ENCODE measurements at regions not wholly inside any gene's neighbourhood (a gene's known extent, or its start where the extent isn't known, plus 50 kb on each side); places are given as distances from the start of the nearest gene placed in this dataset.
"Not testable (repeated sequence)": the region's sequence is repeated elsewhere in the genome, so short reads cannot be mapped to it uniquely, and the experiment has no call there.

DNA sequence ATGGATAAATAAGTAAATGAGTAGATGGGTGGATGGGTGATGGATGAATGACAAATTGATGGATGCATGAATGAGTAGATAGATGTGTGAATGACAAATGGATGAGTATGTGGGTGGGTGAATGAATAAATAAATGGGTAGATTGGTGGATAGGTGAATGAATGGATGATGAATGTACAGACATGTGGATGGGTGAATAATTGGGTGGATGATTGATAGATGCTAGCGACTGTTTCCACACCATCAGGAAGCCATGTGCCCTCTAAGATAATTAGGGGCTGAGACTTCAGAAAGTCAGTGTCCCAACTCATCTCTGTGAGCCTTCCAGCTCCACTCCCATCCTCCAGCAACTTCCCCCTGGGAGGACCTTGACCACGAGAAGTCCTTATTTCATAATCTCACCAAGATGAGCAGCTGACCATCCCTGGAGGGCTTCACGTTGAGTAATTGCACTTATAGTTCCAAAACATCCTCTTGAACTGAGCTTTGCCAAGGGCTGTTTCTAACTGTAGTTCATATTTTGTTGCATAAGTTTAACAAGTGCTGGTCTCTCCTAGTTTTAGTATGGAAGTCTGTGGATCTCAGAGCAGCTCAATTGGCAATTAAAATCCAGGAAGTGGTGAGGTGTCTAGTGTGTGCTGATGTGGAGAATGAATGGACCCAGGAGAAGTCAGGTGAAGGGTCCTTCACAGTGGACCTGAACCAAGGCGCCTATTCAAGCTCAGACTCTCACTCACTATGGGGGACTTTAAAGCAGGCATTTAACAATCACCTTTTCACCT, 295.7 kb downstream of the ADGRD1 start:
- DNase-seq (ENCODE audit: low read depth in 2 of 2, low spot score in 1 of 2) = no peak

DNA sequence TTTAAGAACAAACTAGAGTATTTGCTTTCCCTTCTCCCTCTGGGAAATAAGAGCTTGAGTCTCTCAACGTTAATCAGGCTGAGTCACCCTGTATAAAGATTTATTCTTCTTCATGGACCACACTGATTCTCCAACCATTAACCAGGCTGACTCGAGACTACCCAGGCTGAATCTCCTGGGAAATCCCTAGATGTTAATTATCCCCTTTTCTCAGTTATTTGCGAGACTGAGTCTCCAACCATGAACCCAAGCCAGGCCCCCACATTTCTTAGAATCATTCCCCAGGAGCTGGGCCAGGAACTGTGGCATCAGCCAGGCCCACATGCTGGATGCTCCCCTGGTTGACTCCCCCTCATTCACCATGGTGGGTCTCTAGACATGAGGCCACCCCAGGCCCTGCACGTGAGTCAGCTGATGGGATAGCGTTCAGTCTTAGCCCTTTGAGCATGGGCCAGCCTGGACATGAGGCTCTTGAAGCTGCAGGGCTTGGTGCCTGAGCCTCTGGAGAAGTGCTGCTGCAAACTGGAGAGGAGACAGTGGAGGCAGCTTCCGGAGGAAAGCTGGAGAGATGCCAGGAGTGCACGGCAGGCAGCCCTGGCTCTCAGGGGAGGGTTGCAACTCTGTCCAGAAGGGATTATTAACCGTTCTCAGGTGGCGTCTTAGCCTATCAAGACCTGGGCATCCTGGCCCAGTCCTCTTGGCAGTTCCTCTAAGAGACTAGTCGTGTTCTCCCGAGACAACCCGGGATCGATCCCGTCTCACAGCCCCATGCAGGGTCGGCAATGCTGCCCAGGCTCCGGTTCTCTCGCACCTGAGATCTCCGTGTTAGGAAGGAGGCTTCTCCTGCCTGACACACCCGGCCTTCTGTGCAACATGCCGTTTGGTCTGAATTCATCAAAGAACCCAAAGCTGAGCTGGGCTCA, 296.6 kb downstream of the ADGRD1 start:
- no peak for DNase-seq (ENCODE audit: low read depth in 2 of 2, low spot score in 1 of 2)

DNA sequence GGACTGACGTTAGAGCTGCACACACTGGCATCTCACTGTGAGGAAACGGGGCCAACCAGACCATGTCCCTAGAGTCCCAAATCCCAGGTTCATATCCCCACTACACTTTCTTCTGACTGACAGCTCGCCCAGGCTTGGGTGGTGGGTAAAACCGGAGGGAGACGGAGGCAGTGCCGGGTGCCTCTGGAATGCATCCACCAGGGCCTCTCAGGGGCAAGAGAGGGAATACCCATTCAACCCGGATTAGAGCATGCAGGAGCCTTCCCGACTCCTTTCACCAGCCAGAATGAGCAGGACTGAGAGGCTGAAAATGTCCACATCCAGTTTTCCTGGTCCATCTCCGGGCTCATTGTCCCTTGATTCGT, 297.2 kb downstream of the ADGRD1 start:
- DNase-seq (ENCODE audit: low read depth in 2 of 2, low spot score in 1 of 2) = no peak

DNA sequence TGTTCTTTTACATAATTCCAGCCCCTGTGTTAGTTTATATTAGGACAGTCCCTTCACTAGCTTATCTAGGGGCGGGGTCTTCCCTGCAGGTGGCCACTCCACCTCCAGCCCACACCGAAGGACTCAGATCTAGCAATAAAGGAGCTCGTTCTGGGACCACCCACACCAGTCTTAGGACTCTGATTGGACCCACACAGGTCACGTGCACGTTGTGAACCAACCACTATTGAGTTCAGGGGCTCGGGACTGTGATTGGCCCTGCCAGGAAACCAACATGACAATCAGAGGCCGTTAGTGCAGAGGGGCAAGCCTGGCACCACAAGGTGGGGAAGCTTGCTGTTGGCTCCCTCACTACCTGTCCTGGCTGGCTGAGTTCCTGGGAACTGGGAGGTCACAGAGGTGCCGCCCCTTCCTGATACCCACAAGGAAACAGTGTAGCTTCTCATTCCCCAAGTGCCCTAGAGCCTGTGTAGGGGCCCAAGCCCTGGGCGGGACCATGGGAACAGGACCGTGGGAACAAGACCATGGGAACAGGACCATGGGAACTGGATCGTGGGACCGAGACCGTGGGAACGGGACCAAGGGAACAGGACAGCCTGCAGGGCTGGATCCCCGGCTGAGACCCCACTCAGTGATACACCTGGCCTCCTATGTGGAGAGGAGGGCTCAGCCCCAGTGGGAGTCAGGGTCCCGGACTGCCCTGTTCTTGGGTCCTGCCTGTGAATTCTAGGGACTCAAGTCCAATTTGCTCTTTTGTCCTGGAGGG, 297.8 kb downstream of the ADGRD1 start:
- DNase-seq (ENCODE audit: low read depth in 2 of 2, low spot score in 1 of 2) = no peak

DNA sequence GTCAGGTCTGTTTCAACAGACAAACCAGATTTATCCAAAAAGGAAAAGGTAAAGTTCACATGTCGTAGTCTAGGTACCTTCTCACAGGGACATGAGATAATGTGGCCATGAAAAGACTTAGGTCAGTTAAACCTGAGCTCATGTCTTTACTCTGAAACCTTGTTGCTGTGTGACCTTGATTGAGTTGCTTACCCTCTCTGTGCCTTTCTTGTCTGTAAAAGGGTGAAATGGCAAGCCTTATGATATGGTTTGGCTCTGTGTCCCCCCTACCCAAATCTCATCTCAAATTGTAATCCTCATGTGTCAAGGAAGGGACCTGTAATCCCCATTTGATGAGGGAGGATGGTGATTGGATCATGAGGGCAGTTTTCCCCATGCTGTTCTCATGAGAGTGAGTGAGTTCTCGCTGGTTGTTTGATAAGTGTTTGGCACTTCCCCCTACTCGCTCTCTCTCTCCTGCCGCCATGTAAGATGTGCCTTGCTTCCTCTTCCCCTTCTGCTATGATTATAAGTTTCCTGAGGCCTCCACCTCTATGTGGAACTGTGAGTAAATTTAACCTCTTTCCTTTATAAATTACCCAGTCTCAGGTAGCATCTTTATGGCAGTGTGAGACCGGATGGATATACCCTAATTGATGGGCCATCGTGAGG, 299.8 kb downstream of the ADGRD1 start:
- DNase-seq (ENCODE audit: low read depth in 2 of 2, low spot score in 1 of 2) = no peak

DNA sequence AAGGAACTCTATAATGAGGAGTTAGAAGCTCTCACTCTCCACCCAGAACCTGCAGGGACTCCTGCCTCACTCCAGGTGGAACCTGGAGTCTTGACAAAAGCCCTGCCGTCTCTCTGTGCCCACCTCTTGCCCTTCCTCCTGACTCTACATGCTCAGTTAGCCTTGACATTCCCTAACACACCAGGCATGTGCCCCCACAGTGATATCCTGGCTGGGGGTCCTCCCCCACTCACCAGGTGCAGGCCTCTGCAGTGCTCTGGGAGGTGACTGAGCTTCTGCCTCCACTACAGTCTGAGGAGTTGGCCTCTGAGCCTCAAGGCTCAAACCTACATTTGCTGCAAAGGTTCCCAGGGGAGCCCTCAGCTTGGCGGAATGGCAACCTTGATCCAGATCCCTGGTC, 300.7 kb downstream of the ADGRD1 start:
- DNase-seq (ENCODE audit: low read depth in 2 of 2, low spot score in 1 of 2) = no peak

DNA sequence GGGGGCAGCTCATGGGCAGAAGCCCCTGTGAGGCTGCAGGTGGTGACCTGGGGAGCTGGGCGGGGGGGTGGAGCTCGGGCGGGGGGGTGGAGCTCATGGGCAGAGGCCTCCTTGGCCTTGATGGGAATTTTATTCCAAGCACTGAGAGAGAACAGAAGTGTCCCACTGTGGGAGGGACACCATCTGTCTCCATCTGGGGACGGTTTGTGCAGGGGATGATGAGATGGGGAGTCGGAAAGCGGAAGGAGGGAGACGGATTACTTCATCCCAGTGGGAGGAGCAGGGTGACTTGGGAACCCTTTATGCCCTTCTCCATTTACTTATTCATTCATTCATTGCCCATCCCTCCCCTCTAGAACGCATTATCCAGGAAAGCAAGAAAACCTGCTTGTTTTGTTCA, 304.7 kb downstream of the ADGRD1 start:
- no peak for DNase-seq (ENCODE audit: low read depth in 2 of 2, low spot score in 1 of 2)

DNA sequence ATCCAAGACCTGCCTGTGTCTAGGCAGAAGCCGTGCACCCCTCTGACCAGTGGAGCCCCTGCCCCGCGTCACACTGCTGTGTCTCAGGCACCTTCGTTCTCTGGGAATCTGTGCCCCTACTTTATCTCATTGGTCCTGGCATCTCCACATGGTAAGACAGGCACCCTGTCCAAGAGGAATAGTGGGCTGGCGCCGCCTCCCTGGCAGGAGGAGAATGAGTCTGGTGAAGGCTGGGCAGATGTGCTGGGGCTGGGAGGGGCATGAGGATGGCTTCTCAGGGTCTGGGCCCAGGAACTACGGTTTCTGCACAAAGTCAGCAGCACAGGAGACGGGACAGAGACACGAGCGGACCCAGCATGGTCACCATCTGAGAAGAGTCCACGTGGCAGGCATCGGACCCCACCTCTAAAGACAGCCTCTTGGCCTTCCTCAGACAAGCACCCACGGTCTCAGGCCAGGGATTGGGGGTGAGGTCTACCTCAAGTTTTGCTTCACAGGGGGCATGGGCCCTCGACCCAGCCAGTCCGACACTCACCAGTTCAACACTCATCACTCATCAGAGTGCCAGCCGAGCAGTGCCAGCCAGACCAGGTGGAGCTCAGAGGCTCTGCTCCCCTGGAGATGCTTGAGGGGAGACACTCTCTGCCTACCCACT, 306.7 kb downstream of the ADGRD1 start:
- DNase-seq (ENCODE audit: low read depth in 2 of 2, low spot score in 1 of 2) = no peak

DNA sequence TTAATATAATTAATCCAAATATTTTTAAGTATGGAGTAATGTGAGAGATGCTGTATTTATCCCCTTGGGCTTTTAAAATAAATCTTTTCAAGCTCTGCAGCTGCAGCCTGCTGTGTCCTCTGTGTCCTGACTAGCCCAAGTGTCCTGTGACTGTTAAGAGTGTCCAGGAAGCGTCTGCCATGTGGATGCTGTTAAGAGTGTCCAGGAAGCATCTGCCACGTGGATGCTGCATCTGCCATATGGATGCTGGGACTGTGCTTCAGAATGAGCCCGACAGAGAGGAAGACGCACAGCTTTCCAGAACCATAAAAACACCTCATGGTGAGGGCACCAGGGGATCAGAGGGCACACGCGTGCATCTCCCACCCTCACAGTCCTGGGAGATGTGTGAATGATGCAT, 307.2 kb downstream of the ADGRD1 start:
- DNase-seq (ENCODE audit: low read depth in 2 of 2, low spot score in 1 of 2) = no peak

DNA sequence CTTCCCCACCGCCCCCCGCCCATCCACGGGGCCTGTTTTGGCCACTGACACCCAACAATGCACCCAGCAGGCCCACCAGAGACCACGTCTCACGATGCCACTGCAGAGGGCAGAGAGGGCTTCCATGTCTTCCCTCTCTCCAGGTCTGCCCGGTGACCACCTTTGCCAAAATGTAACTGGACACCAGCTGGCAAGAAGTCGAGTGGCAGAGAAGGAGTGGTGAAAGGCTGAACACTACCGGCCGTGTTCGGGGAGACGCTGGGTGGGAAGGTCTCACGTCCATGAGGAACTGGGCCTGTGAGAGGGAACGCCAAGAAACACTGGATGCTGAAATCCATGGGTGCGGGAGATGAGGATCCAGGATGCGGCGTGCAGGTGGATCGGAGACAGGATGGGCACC, 308.2 kb downstream of the ADGRD1 start:
- no peak for DNase-seq (ENCODE audit: low read depth in 2 of 2, low spot score in 1 of 2)

DNA sequence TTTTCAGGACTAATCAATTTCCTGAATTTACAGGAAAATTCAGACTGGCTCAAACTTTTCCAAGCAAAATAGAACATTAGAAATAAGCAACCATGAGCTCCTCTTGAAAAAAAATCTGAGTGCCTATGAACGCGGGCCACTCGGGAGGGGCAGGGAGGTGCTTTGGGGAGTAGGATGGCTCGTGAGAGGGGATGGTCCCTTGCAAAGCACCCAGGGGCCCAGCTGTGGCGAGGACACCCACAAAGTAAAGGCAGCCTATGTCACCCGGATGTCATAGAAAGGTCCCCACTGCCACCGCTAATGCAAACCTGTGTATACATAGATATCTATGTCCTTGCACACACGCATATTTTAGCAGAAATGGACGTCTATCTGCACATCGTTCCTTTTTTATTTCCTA, 309.9 kb downstream of the ADGRD1 start:
- DNase-seq (ENCODE audit: low read depth in 2 of 2, low spot score in 1 of 2) = no peak

DNA sequence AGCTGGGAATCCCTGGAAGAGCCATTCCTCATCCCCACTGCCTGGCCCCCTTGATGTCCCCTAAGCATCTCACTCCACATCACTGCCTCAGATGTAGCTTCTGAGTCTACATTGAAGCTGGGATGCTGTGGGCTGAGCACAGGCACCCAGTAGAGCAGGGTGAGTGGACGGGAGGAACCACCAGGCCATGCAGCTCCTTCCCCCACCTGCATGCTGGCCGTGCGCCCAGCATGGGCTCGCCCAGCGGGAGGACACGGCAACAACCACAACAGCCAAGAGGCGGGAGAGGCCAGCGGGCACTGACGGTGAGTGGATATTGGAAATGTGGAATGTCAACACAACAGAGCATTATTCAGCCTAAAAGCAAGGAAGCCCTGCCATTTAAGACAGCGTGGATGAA, 310.9 kb downstream of the ADGRD1 start:
- DNase-seq (ENCODE audit: low read depth in 2 of 2, low spot score in 1 of 2) = no peak

DNA sequence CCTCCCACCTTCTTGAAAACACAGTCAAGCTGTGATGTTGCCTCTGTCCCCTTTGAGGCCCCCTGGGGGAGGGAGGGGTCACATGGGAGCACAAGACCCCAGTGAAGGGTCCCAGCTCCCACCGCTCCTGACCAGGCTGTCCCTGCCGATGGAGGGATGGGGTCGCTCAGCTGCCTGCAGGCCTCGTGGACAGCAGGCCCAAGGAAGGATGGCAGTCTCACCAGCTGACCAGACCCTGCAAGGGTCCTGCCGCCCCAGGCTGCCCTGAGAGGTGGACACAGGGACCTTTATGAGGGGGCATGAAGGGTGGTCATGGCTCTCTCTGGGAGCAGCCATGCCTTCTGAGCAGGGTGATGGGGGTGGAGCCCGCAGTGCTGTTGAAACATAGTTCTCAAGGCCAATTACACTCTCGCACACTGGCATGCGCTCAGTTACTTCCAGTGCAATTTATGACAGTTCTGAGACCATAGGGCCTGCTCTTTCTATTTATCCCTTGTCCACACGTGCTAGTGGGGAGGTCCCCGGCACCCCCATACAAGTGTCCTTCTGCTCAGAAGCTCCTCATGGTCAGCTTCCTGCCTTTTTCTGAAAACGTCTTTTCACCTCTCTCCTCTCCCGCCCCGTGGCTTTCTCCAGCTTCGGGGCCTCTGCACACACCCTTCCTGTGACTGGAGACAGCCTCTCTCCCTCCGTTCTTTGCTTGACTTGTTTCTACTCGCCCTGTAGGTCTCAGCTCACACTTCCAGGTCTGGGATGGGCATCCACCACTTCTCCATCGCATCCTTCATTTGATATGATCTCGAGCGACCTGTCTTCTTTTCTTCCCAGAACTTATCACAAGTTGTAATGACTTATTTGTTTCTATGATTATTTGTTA, 313.1 kb downstream of the ADGRD1 start:
- no peak for DNase-seq (ENCODE audit: low read depth in 2 of 2, low spot score in 1 of 2)

DNA sequence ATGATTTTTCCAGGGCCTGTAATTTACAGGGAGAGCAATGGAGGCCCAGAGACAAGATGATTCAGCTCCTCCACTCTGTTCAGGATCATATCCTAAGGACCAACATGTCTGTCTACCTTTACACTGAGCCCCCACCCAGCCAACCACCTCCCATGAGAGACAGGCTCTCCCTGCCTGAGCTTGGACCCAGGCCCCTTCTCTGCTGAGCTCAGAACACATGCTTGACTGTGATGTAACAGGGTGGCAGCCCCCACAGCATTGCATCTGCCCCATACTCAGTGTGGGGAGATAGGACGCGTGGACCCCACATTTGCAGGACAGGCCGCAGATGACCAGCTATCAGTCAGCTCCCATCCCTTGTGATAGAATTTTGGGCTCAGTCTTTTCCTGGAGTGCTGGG, 313.9 kb downstream of the ADGRD1 start:
- DNase-seq (ENCODE audit: low read depth in 2 of 2, low spot score in 1 of 2) = no peak

DNA sequence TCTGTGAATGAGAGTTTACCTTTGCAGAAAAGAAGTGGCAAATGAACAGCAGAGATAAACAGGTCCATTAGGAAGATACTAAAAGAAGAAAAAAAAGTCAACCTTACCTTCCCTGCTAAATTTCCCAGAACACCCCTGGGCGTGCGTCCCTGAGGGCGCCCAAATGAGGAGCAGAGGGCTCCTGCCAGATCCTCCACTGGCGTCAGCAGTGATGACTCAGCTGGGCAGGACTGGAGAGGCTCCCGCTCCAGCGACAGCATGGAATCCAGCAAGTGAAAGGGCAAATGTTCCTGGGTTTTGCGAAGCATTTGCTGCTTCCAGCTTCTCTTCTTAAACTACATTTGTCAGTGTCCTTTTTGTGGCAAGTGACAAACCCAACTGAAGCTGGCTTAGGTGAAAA, 314.4 kb downstream of the ADGRD1 start:
- not testable (repeated sequence) for DNase-seq (ENCODE audit: low read depth in 2 of 2, low spot score in 1 of 2)

DNA sequence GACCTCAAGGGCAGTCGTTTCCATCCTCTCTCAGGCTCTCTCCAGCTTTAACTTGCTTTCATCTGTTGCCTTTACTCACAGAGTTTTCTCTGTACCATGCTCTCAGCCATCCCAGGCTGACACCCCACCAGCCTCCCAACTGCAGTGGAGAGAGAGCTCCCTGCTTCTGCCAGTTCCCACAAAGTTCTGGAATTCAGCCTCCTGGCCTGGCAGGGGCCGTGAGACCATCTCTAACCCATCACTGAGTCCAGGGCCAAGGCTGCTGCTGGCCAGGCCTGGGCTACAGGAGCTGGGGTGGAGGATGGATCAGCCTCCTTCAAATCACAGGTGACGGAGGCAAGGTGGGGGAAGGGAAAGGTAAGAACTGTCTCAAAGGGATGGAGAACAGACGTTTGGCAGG, 314.9 kb downstream of the ADGRD1 start:
- DNase-seq (ENCODE audit: low read depth in 2 of 2, low spot score in 1 of 2) = not testable (repeated sequence)

DNA sequence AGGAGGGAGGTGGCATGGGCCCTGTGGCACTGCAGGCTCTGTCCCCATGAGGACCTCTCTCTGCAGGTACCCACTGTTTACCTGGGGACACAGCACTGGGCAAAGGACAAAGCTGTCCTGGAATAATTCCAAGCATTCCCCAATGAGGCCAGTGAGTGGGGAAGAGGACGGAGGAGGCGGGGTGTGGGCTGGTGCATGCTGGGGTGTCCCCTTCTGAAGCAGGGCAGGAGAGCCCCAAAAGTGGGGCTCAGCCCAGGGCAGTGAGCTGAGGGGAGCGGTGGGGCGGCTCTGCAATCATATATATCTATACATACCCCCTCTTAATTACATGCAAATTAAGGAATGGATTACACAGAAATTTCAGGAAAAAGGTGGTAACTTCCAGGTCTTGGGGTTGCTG, 315.8 kb downstream of the ADGRD1 start:
- DNase-seq (ENCODE audit: low read depth in 2 of 2, low spot score in 1 of 2) = no peak

DNA sequence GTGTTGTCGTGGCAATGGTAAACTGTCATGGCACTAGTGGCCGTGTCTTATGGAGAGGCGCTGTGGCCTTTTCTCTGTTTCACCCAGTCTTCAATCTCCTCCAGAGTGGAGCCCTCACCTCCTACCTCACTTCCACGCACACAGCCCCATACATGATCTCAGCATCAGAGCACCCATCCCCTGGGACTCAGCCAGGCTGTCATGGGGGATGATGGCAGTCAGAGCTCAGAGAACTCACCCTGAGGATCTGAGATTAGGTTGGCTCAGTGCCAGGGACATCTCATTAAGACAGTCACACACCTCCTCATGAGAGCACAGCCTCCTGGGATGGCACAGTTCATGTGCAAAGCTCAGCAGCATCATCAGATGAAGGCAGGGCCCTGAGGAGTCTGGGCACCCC, 316.3 kb downstream of the ADGRD1 start:
- DNase-seq (ENCODE audit: low read depth in 2 of 2, low spot score in 1 of 2) = not testable (repeated sequence)

DNA sequence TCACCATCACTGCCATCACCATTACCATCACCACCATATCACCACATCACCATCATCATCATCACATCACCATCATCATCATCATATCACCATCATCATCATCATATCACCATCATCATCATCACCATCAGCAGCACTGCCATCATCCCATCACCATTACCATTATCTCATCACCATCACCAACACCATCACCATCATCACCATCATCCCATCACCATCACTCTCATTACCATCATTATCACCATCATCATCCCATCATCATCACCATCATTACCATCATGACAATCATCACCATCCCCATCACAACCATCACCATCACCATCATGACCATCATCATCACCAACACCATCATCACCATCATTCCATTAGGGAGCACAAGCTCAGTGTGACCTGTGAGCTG, 318.0 kb downstream of the ADGRD1 start:
- no peak for DNase-seq (ENCODE audit: low read depth in 2 of 2, low spot score in 1 of 2)
